SHP77 (cell line): ENCODE measurements at regions not wholly inside any gene's neighbourhood (a gene's known extent, or its start where the extent isn't known, plus 50 kb on each side); places are given as distances from the start of the nearest gene placed in this dataset.
"Not testable (repeated sequence)": the region's sequence is repeated elsewhere in the genome, so short reads cannot be mapped to it uniquely, and the experiment has no call there.

ENCODE experiments used
- DNase-seq, 2 experiments: peaks; one replicate each; lab custom pipeline; 2025; lab: John Stamatoyannopoulos, UW

- no peak for DNase-seq
Observed at GRCh38 chr1:70671006-70671405, 259.9 kb downstream of the CTH start.

- no peak for DNase-seq
Observed at GRCh38 chr1:70672442-70672888, 261.4 kb downstream of the CTH start.

GRCh38 chr1:70674941-70675685 is 264.0 kb downstream of the CTH start:
- DNase-seq: no peak

- no peak for DNase-seq
Observed at GRCh38 chr1:70675737-70676156, 264.7 kb downstream of the CTH start.

- peak; percentile 16 to 37 for DNase-seq
Observed at GRCh38 chr1:70685300-70686286, 274.5 kb downstream of the CTH start.

- no peak for DNase-seq
Observed at GRCh38 chr1:70688580-70688979, 277.5 kb downstream of the CTH start.

GRCh38 chr1:70706381-70707037 is 295.4 kb downstream of the CTH start:
- DNase-seq: no peak

- no peak for DNase-seq
Observed at GRCh38 chr1:70707214-70707613, 296.1 kb downstream of the CTH start.

GRCh38 chr1:70714149-70714548 is 303.1 kb downstream of the CTH start:
- no peak for DNase-seq

- DNase-seq: no peak
Observed at GRCh38 chr1:70717211-70717610, 306.1 kb downstream of the CTH start.

GRCh38 chr1:70717656-70718055 is 306.6 kb downstream of the CTH start:
- no peak for DNase-seq

GRCh38 chr1:70718086-70718630 is 307.1 kb downstream of the CTH start:
- no peak for DNase-seq

GRCh38 chr1:70719154-70719553 is 308.1 kb downstream of the CTH start:
- DNase-seq: no peak

- DNase-seq: no peak
Observed at GRCh38 chr1:70720109-70720508, 309.0 kb downstream of the CTH start.

- no peak for DNase-seq
Observed at GRCh38 chr1:70720521-70720920, 309.5 kb downstream of the CTH start.

- no peak for DNase-seq
Observed at GRCh38 chr1:70727886-70728489, 316.9 kb downstream of the CTH start.

- not testable (repeated sequence) for DNase-seq
Observed at GRCh38 chr1:70736518-70736917, 311.1 kb downstream of the PTGER3 start.

GRCh38 chr1:70737125-70737524 is 310.5 kb downstream of the PTGER3 start:
- no peak for DNase-seq

GRCh38 chr1:70738624-70739023 is 309.0 kb downstream of the PTGER3 start:
- DNase-seq: no peak

GRCh38 chr1:70745199-70745598 is 302.4 kb downstream of the PTGER3 start:
- peak; percentile 1 to 2 for DNase-seq

- not testable (repeated sequence) for DNase-seq
Observed at GRCh38 chr1:70746062-70746461, 301.6 kb downstream of the PTGER3 start.

GRCh38 chr1:70747123-70747522 is 300.5 kb downstream of the PTGER3 start:
- not testable (repeated sequence) for DNase-seq
